Gastrocnemius medialis (tissue), 4 donors: ENCODE measurements at regions not wholly inside any gene's neighbourhood (a gene's known extent, or its start where the extent isn't known, plus 50 kb on each side); places are given as distances from the start of the nearest gene placed in this dataset.

ENCODE experiments used
- ATAC-seq, 2 donors: fragments of 150-250 bp; one replicate each; pipeline ENCODE4 v1.9.1; 2016
- DNase-seq, 2 donors: peaks; one replicate each; pipeline ENCODE4 v3.0.0-alpha.2; 2019
- H3K27ac ChIP-seq, 4 donors: fragments of 200-600 bp; sonication (generic); 1 replicate in 1 of 4; 2 replicates in 3 of 4; pipeline ENCODE4 v1.5.1; 2016 to 2018; ENCODE audit warnings: mild to moderate bottlenecking in 2 of 4, moderate library complexity in 1 of 4
- H3K27me3 ChIP-seq, 3 donors: fragments of 200-600 bp; sonication (generic) in 2 of 3; 1 replicate in 1 of 3; 2 replicates in 2 of 3; pipeline versions ENCODE4 v1.5.1 to v1.6.0; 2016 to 2019; ENCODE audit warnings: mild to moderate bottlenecking in 1 of 3, moderate library complexity in 1 of 3
- H3K36me3 ChIP-seq, 2 donors: fragments of 200-600 bp; sonication (generic) in 1 of 2; one replicate each; pipeline ENCODE4 v1.5.1; 2017 to 2018
- H3K4me1 ChIP-seq, 2 donors: fragments of 200-600 bp; sonication (generic) in 1 of 2; one replicate each; pipeline ENCODE4 v1.5.1; 2016 to 2017; ENCODE audit warnings: mild to moderate bottlenecking in 2 of 2
- H3K4me3 ChIP-seq, 4 donors: fragments of 200-600 bp; sonication (generic) in 3 of 4; 1 replicate in 1 of 4; 2 replicates in 3 of 4; pipeline ENCODE4 v1.5.1; 2016 to 2019; ENCODE audit warnings: mild to moderate bottlenecking in 2 of 4
- H3K9me3 ChIP-seq, 3 donors: fragments of 200-600 bp; sonication (generic) in 2 of 3; 1 replicate in 1 of 3; 2 replicates in 2 of 3; pipeline ENCODE4 v1.5.1; 2016 to 2019
- POLR2A ChIP-seq, 2 donors: fragments of 450-650 bp; IDR thresholded peaks; one replicate each; pipeline ENCODE4 v1.6.1; 2017; ENCODE audit warnings: antibody characterized with exemption in 2 of 2, mild to moderate bottlenecking in 2 of 2, moderate library complexity in 2 of 2
- in situ Hi-C, 4 donors: fragments of 200-750 bp; cut with MboI; loops; one replicate each; pipeline versions ENCODE4 v1.15.0 to v1.8.0; 2017; ENCODE audit warnings: low sequenced_read_pairs in 4 of 4
- intact Hi-C: fragments of 100-400 bp; cut with DNase I; formaldehyde crosslinking; loops from one replicate; pipeline ENCODE4 v1.15.1; 2023; ENCODE audit warnings: low total_unique reads
- TF ChIP-seq, protein P1 (sequence below), 5 experiments: fragments of 450-650 bp in 3 of 5; fragments of 200-600 bp in 2 of 5; sonication (generic) in 2 of 5; IDR thresholded peaks in 4 of 5; conservative IDR thresholded peaks in 1 of 5; 1 replicate in 4 of 5; 2 replicates in 1 of 5; pipeline ENCODE4 v1.5.1; 2016 to 2019; ENCODE audit warnings: antibody characterized with exemption in 5 of 5, mild to moderate bottlenecking in 3 of 5, moderate library complexity in 3 of 5

DNA sequence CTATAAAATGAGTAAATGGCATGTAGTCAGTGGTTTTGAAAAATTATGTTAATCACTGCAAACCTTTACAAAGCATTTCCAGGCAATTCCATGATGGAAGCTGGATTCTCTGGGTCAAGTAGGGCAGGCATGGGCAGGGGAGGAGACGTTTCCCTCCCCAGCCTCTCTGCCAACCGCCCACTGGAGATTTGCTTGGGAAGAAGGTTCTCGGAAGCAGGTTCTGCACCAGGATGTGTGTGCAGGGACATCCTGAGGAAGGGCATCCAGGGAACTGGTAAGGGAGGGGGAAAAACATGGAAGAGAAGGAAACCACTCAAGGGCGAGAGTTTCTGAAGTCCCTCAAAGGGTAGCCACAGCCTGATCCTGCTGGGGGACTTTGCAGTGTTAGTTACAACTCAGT lies 469.1 kb downstream of the TSHZ3 start:
- intact Hi-C loops = no loop called here
- Histone ChIP-seq H3K36me3 (no peaks in the 10 kb centered on the region), H3K27ac (no peak overlapping the region), H3K4me3 (no peak overlapping the region), H3K4me1 (no peaks in the 10 kb centered on the region), H3K27me3 (no peaks in the 10 kb centered on the region), H3K9me3 (no peaks in the 10 kb centered on the region)
- ATAC-seq = no peak
- in situ Hi-C loops = no loop called here
- TF ChIP-seq, protein P1, sequence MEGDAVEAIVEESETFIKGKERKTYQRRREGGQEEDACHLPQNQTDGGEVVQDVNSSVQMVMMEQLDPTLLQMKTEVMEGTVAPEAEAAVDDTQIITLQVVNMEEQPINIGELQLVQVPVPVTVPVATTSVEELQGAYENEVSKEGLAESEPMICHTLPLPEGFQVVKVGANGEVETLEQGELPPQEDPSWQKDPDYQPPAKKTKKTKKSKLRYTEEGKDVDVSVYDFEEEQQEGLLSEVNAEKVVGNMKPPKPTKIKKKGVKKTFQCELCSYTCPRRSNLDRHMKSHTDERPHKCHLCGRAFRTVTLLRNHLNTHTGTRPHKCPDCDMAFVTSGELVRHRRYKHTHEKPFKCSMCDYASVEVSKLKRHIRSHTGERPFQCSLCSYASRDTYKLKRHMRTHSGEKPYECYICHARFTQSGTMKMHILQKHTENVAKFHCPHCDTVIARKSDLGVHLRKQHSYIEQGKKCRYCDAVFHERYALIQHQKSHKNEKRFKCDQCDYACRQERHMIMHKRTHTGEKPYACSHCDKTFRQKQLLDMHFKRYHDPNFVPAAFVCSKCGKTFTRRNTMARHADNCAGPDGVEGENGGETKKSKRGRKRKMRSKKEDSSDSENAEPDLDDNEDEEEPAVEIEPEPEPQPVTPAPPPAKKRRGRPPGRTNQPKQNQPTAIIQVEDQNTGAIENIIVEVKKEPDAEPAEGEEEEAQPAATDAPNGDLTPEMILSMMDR (IDR thresholded peaks at IDR 0.05 in 4 of 5, conservative IDR thresholded peaks at IDR 0.05 in 1 of 5) = no peak
- TF ChIP-seq POLR2A (IDR thresholded peaks at IDR 0.05) = no peak
- DNase-seq = no peak

DNA sequence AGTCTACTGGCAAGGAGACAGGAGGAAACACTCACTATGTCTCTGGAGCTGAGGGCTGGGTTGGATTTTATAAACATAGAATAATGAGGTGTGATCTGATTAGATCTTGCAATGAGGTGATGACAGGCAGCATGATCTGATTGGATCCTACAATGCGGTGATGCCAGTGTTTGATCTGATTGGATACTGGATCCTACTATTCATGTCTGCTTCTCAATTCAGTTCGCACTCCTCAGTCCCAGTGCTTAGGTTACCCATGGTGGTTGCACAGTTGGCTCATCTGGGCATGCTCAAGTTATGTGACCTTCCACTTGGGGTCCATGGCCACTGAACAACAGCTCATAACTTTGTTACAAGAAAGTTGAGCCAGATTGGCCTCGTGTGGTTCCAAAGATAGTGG lies 469.5 kb downstream of the TSHZ3 start:
- in situ Hi-C loops (no loop called here), intact Hi-C loops (no loop called here)
- Histone ChIP-seq H3K27me3 (no peaks in the 10 kb centered on the region), H3K9me3 (no peaks in the 10 kb centered on the region), H3K36me3 (no peaks in the 10 kb centered on the region), H3K4me3 (no peak overlapping the region), H3K4me1 (no peaks in the 10 kb centered on the region), H3K27ac (no peak overlapping the region)
- ATAC-seq (no peak), DNase-seq (no peak)
- no peak for TF ChIP-seq POLR2A (IDR thresholded peaks at IDR 0.05)
- TF ChIP-seq, protein P1 (IDR thresholded peaks at IDR 0.05 in 4 of 5, conservative IDR thresholded peaks at IDR 0.05 in 1 of 5) = no peak

DNA sequence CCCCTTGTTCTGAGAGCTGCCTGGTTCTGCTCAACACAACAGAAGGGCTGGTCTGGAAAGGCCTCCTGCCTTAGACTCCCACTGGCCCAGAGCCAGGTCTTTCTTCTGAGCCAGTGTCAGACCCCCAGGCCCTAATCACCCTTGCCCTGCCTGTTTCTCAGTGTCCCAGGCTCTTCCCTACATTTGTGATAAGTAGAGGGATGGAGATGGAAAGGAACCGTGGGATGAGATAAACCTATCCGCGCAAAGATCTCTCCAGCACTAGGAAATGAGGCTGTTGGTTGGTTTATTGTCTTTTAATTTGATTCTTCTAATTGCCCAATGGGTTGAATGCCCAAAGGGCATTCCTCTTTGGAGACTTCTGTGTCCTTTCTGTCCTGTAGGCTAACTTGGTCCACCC lies 470.0 kb downstream of the TSHZ3 start:
- in situ Hi-C loops (no loop called here), intact Hi-C loops (no loop called here)
- Histone ChIP-seq H3K4me3 (no peak overlapping the region), H3K27me3 (no peaks in the 10 kb centered on the region), H3K36me3 (no peaks in the 10 kb centered on the region), H3K27ac (no peak overlapping the region), H3K9me3 (no peaks in the 10 kb centered on the region), H3K4me1 (no peaks in the 10 kb centered on the region)
- no peak for DNase-seq
- TF ChIP-seq, protein P1 (IDR thresholded peaks at IDR 0.05 in 4 of 5, conservative IDR thresholded peaks at IDR 0.05 in 1 of 5) = no peak
- TF ChIP-seq POLR2A (IDR thresholded peaks at IDR 0.05) = no peak
- ATAC-seq = no peak

DNA sequence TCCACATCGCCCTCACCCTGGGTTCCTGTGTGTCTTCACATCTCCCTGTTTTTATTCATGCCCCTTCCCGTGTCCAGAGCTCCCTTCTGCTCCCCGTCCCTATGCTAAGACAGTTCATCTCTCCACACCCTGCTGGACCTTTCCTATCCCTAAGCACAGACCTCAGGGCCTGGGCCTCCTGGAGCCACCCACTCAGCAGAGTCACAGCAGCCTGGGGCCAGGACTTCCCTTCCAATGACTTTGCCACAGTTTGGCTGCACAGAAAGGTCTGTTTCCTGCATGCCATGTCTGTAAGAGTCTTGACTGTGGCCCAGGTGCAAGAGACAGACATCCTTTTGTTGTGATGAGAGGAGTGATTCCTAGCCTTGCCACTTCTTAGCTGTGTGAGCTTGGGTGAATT lies 470.7 kb downstream of the TSHZ3 start:
- TF ChIP-seq, protein P1 (IDR thresholded peaks at IDR 0.05 in 4 of 5, conservative IDR thresholded peaks at IDR 0.05 in 1 of 5) = no peak
- no peak for TF ChIP-seq POLR2A (IDR thresholded peaks at IDR 0.05)
- no peaks in the 10 kb centered on the region for H3K4me1 ChIP-seq
- no peaks in the 10 kb centered on the region for H3K27me3 ChIP-seq
- no peak overlapping the region for H3K4me3 ChIP-seq
- no peak overlapping the region for H3K27ac ChIP-seq
- no peaks in the 10 kb centered on the region for H3K36me3 ChIP-seq
- in situ Hi-C loops = no loop called here
- intact Hi-C loops = no loop called here
- DNase-seq (no peak), ATAC-seq (no peak)
- no peaks in the 10 kb centered on the region for H3K9me3 ChIP-seq

DNA sequence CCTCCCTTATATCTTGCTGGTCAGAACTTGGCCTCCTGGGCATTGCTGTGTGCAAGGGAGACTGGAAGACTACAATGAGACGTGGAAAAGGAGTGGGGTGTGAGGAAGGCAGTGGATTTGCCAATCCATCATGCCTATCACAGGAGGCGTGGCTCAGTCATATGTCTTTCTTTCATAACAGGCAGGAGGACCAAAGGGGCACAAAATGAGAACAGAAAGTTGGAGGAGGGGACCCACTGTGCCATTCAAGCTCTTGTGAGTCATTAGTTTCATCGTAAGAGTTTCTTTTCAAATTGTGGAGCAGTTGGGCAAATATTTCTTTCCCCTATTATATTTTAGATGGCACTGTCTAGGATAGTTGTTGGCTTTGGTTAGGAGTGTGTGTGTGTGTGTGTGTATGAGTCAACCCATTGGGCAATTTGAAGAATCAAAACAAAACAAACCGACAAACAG lies 471.5 kb downstream of the TSHZ3 start:
- DNase-seq (peak in 1 of 2 donors; percentile 40), ATAC-seq (peak in 1 of 2 donors; percentile 30)
- H3K4me1 ChIP-seq = no peaks in the 10 kb centered on the region
- H3K9me3 ChIP-seq = no peaks in the 10 kb centered on the region
- in situ Hi-C loops = no loop called here
- H3K27ac ChIP-seq = no peak overlapping the region
- intact Hi-C loops = no loop called here
- no peak overlapping the region for H3K4me3 ChIP-seq
- H3K36me3 ChIP-seq = no peaks in the 10 kb centered on the region
- H3K27me3 ChIP-seq = no peaks in the 10 kb centered on the region
- no peak for TF ChIP-seq POLR2A (IDR thresholded peaks at IDR 0.05)
- TF ChIP-seq, protein P1 (IDR thresholded peaks at IDR 0.05 in 4 of 5, conservative IDR thresholded peaks at IDR 0.05 in 1 of 5) = no peak
